ENCODE measurements at regions not wholly inside any gene's neighbourhood (a gene's known extent, or its start where the extent isn't known, plus 50 kb on each side); places are given as distances from the start of the nearest gene placed in this dataset.
A peak's percentile ranks its signal among the peaks of the same experiment; 100 is the strongest.
"Not testable (repeated sequence)": the region's sequence is repeated elsewhere in the genome, so short reads cannot be mapped to it uniquely, and the experiment has no call there.

- DNase-seq (ENCODE audit: low read depth), result no peak
- no peak for TF ChIP-seq CTCF (conservative IDR thresholded peaks at IDR 0.05; ENCODE audit: low read length)
- H3K4me3 ChIP-seq (ENCODE audit: low read length), result no peak overlapping the region
Observed at GRCh38 chr5:83810511-83810910, 89.9 kb upstream of the HAPLN1 start.

GRCh38 chr5:83802686-83803085, 82.0 kb upstream of the HAPLN1 start:
- H3K4me3 ChIP-seq (ENCODE audit: low read length), result no peak overlapping the region
- no peak for TF ChIP-seq CTCF (conservative IDR thresholded peaks at IDR 0.05; ENCODE audit: low read length)
- peak; percentile 43 for DNase-seq (ENCODE audit: low read depth)

- TF ChIP-seq CTCF (conservative IDR thresholded peaks at IDR 0.05; ENCODE audit: low read length), result no peak
- no peak overlapping the region for H3K4me3 ChIP-seq (ENCODE audit: low read length)
- DNase-seq (ENCODE audit: low read depth), result peak; percentile 1
Observed at GRCh38 chr5:83800201-83800600, 79.5 kb upstream of the HAPLN1 start.

GRCh38 chr5:83799020-83799419, 78.4 kb upstream of the HAPLN1 start:
- not testable (repeated sequence) for H3K4me3 ChIP-seq (ENCODE audit: low read length); DNase-seq (ENCODE audit: low read depth)

- no peak for DNase-seq (ENCODE audit: low read depth)
- no peak overlapping the region for H3K4me3 ChIP-seq (ENCODE audit: low read length)
- no peak for TF ChIP-seq CTCF (conservative IDR thresholded peaks at IDR 0.05; ENCODE audit: low read length)
Observed at GRCh38 chr5:83789371-83789770, 68.7 kb upstream of the HAPLN1 start.

- TF ChIP-seq CTCF (conservative IDR thresholded peaks at IDR 0.05; ENCODE audit: low read length), result no peak
- DNase-seq (ENCODE audit: low read depth), result peak; percentile 4
- H3K4me3 ChIP-seq (ENCODE audit: low read length), result no peak overlapping the region
Observed at GRCh38 chr5:83787631-83788030, 67.0 kb upstream of the HAPLN1 start.

- no peak for DNase-seq (ENCODE audit: low read depth)
- no peak for TF ChIP-seq CTCF (conservative IDR thresholded peaks at IDR 0.05; ENCODE audit: low read length)
- no peak overlapping the region for H3K4me3 ChIP-seq (ENCODE audit: low read length)
Observed at GRCh38 chr5:83785176-83785668, 64.6 kb upstream of the HAPLN1 start.
